ENCODE measurements at regions not wholly inside any gene's neighbourhood (a gene's known extent, or its start where the extent isn't known, plus 50 kb on each side); places are given as distances from the start of the nearest gene placed in this dataset.

GRCh38 chr16:73199214-73199613 is 151.3 kb upstream of the ZFHX3 start:
- Histone ChIP-seq H3K27ac (ENCODE audit: low read depth, low read length) (no peak overlapping the region), H3K4me1 (ENCODE audit: control insufficient read depth, insufficient read depth, low read length) (no peaks in the 10 kb centered on the region), H3K36me3 (ENCODE audit: control insufficient read depth, insufficient read depth, low read length) (no peaks in the 10 kb centered on the region), H3K27me3 (ENCODE audit: control insufficient read depth, insufficient read depth, low read length) (no peaks in the 10 kb centered on the region), H3K9ac (ENCODE audit: low read length) (no peak overlapping the region), H3K4me3 (ENCODE audit: low read length) (no peak overlapping the region)

- Histone ChIP-seq H3K36me3 (ENCODE audit: control insufficient read depth, insufficient read depth, low read length) (no peaks in the 10 kb centered on the region), H3K4me1 (ENCODE audit: control insufficient read depth, insufficient read depth, low read length) (no peaks in the 10 kb centered on the region), H3K27me3 (ENCODE audit: control insufficient read depth, insufficient read depth, low read length) (no peaks in the 10 kb centered on the region), H3K4me3 (ENCODE audit: low read length) (no peak overlapping the region), H3K9ac (ENCODE audit: low read length) (no peak overlapping the region), H3K27ac (ENCODE audit: low read depth, low read length) (no peak overlapping the region)
These were observed 150.6 kb upstream of the ZFHX3 start for GRCh38 chr16:73198481-73198880.

- H3K4me1 ChIP-seq (ENCODE audit: control insufficient read depth, insufficient read depth, low read length), result no peaks in the 10 kb centered on the region
- H3K36me3 ChIP-seq (ENCODE audit: control insufficient read depth, insufficient read depth, low read length), result no peaks in the 10 kb centered on the region
- no peak overlapping the region for H3K27ac ChIP-seq (ENCODE audit: low read depth, low read length)
- H3K9ac ChIP-seq (ENCODE audit: low read length), result no peak overlapping the region
- H3K27me3 ChIP-seq (ENCODE audit: control insufficient read depth, insufficient read depth, low read length), result no peaks in the 10 kb centered on the region
- no peak overlapping the region for H3K4me3 ChIP-seq (ENCODE audit: low read length)
These were observed 149.7 kb upstream of the ZFHX3 start for GRCh38 chr16:73197598-73197997.

GRCh38 chr16:73196670-73197069 is 148.7 kb upstream of the ZFHX3 start:
- Histone ChIP-seq H3K4me3 (ENCODE audit: low read length) (no peak overlapping the region), H3K36me3 (ENCODE audit: control insufficient read depth, insufficient read depth, low read length) (no peaks in the 10 kb centered on the region)

GRCh38 chr16:73193464-73193863 is 145.5 kb upstream of the ZFHX3 start:
- H3K9ac ChIP-seq (ENCODE audit: low read length), result no peak overlapping the region
- H3K27ac ChIP-seq (ENCODE audit: low read depth, low read length), result no peak overlapping the region
- H3K27me3 ChIP-seq (ENCODE audit: control insufficient read depth, insufficient read depth, low read length), result no peaks in the 10 kb centered on the region
- no peaks in the 10 kb centered on the region for H3K4me1 ChIP-seq (ENCODE audit: control insufficient read depth, insufficient read depth, low read length)
- H3K36me3 ChIP-seq (ENCODE audit: control insufficient read depth, insufficient read depth, low read length), result no peaks in the 10 kb centered on the region
- H3K4me3 ChIP-seq (ENCODE audit: low read length), result no peak overlapping the region

More at GRCh38 chr16:73196670-73197069, 148.7 kb upstream of the ZFHX3 start:
- Histone ChIP-seq H3K27me3 (ENCODE audit: control insufficient read depth, insufficient read depth, low read length) (no peaks in the 10 kb centered on the region), H3K9ac (ENCODE audit: low read length) (no peak overlapping the region), H3K4me1 (ENCODE audit: control insufficient read depth, insufficient read depth, low read length) (no peaks in the 10 kb centered on the region), H3K27ac (ENCODE audit: low read depth, low read length) (no peak overlapping the region)

GRCh38 chr16:73192232-73192894 is 144.4 kb upstream of the ZFHX3 start:
- Histone ChIP-seq H3K27me3 (ENCODE audit: control insufficient read depth, insufficient read depth, low read length) (no peaks in the 10 kb centered on the region), H3K9ac (ENCODE audit: low read length) (no peak overlapping the region), H3K36me3 (ENCODE audit: control insufficient read depth, insufficient read depth, low read length) (no peaks in the 10 kb centered on the region), H3K4me1 (ENCODE audit: control insufficient read depth, insufficient read depth, low read length) (no peaks in the 10 kb centered on the region), H3K27ac (ENCODE audit: low read depth, low read length) (no peak overlapping the region), H3K4me3 (ENCODE audit: low read length) (no peak overlapping the region)

- H3K36me3 ChIP-seq (ENCODE audit: control insufficient read depth, insufficient read depth, low read length), result no peaks in the 10 kb centered on the region
- no peak overlapping the region for H3K27ac ChIP-seq (ENCODE audit: low read depth, low read length)
- no peaks in the 10 kb centered on the region for H3K4me1 ChIP-seq (ENCODE audit: control insufficient read depth, insufficient read depth, low read length)
- H3K4me3 ChIP-seq (ENCODE audit: low read length), result no peak overlapping the region
- H3K27me3 ChIP-seq (ENCODE audit: control insufficient read depth, insufficient read depth, low read length), result no peaks in the 10 kb centered on the region
- no peak overlapping the region for H3K9ac ChIP-seq (ENCODE audit: low read length)
These were observed 143.7 kb upstream of the ZFHX3 start for GRCh38 chr16:73191660-73192046.

GRCh38 chr16:73190688-73191659 is 143.0 kb upstream of the ZFHX3 start:
- H3K4me3 ChIP-seq (ENCODE audit: low read length), result no peak overlapping the region
- H3K27ac ChIP-seq (ENCODE audit: low read depth, low read length), result no peak overlapping the region
- no peaks in the 10 kb centered on the region for H3K27me3 ChIP-seq (ENCODE audit: control insufficient read depth, insufficient read depth, low read length)
- H3K9ac ChIP-seq (ENCODE audit: low read length), result no peak overlapping the region
- H3K4me1 ChIP-seq (ENCODE audit: control insufficient read depth, insufficient read depth, low read length), result no peaks in the 10 kb centered on the region
- H3K36me3 ChIP-seq (ENCODE audit: control insufficient read depth, insufficient read depth, low read length), result no peaks in the 10 kb centered on the region

- Histone ChIP-seq H3K36me3 (ENCODE audit: control insufficient read depth, insufficient read depth, low read length) (no peaks in the 10 kb centered on the region), H3K27ac (ENCODE audit: low read depth, low read length) (no peak overlapping the region), H3K4me1 (ENCODE audit: control insufficient read depth, insufficient read depth, low read length) (no peaks in the 10 kb centered on the region), H3K27me3 (ENCODE audit: control insufficient read depth, insufficient read depth, low read length) (no peaks in the 10 kb centered on the region), H3K4me3 (ENCODE audit: low read length) (no peak overlapping the region), H3K9ac (ENCODE audit: low read length) (no peak overlapping the region)
These were observed 142.3 kb upstream of the ZFHX3 start for GRCh38 chr16:73190256-73190655.

GRCh38 chr16:73189136-73189535 is 141.2 kb upstream of the ZFHX3 start:
- no peaks in the 10 kb centered on the region for H3K36me3 ChIP-seq (ENCODE audit: control insufficient read depth, insufficient read depth, low read length)
- no peaks in the 10 kb centered on the region for H3K27me3 ChIP-seq (ENCODE audit: control insufficient read depth, insufficient read depth, low read length)
- H3K27ac ChIP-seq (ENCODE audit: low read depth, low read length), result no peak overlapping the region
- no peaks in the 10 kb centered on the region for H3K4me1 ChIP-seq (ENCODE audit: control insufficient read depth, insufficient read depth, low read length)
- H3K9ac ChIP-seq (ENCODE audit: low read length), result no peak overlapping the region
- H3K4me3 ChIP-seq (ENCODE audit: low read length), result no peak overlapping the region

- Histone ChIP-seq H3K36me3 (ENCODE audit: control insufficient read depth, insufficient read depth, low read length) (no peaks in the 10 kb centered on the region), H3K27ac (ENCODE audit: low read depth, low read length) (no peak overlapping the region), H3K9ac (ENCODE audit: low read length) (no peak overlapping the region)
These were observed 139.0 kb upstream of the ZFHX3 start for GRCh38 chr16:73186752-73187601.

GRCh38 chr16:73185737-73186136 is 137.8 kb upstream of the ZFHX3 start:
- Histone ChIP-seq H3K36me3 (ENCODE audit: control insufficient read depth, insufficient read depth, low read length) (no peaks in the 10 kb centered on the region), H3K9ac (ENCODE audit: low read length) (no peak overlapping the region), H3K27ac (ENCODE audit: low read depth, low read length) (no peak overlapping the region), H3K4me3 (ENCODE audit: low read length) (no peak overlapping the region), H3K27me3 (ENCODE audit: control insufficient read depth, insufficient read depth, low read length) (no peaks in the 10 kb centered on the region), H3K4me1 (ENCODE audit: control insufficient read depth, insufficient read depth, low read length) (no peaks in the 10 kb centered on the region)

More at GRCh38 chr16:73186752-73187601, 139.0 kb upstream of the ZFHX3 start:
- Histone ChIP-seq H3K4me3 (ENCODE audit: low read length) (no peak overlapping the region), H3K27me3 (ENCODE audit: control insufficient read depth, insufficient read depth, low read length) (no peaks in the 10 kb centered on the region), H3K4me1 (ENCODE audit: control insufficient read depth, insufficient read depth, low read length) (no peaks in the 10 kb centered on the region)
